GM12891 (cell line): ENCODE measurements at regions not wholly inside any gene's neighbourhood (a gene's known extent, or its start where the extent isn't known, plus 50 kb on each side); places are given as distances from the start of the nearest gene placed in this dataset.

Source experiments
- POLR2A ChIP-seq: IDR thresholded peaks from 2 replicates; pipeline ENCODE4 v1.6.1; 2011; ENCODE audit warnings: low read depth, low read length, control low read depth
- POLR2AphosphoS5 ChIP-seq: IDR thresholded peaks from 2 replicates; pipeline ENCODE4 v1.6.1; 2011; ENCODE audit warnings: low read depth, low read length, control low read depth

DNA sequence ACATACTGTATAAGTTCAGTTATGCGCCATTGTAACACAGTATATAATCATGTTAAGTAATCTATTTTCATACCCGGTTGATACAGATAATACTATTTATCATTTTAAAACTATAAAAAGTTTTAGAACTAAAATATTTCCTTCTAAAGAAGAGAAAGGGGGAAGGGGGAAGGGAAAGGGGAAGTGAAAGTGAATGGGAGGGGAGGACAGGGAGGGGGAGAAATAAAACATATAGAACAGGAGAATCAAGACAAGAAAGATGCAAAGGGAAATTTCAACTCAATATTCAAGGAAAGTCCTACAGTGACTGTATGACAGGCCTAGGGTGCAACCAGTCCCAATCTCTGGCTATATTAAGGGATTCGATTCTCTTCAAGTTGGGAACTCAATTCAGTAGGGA is 1278.8 kb downstream of the MAT2B start:
- TF ChIP-seq POLR2AphosphoS5: no peak
- TF ChIP-seq POLR2A: no peak
